Lower lobe of right lung (tissue), 2 donors: ENCODE measurements at regions not wholly inside any gene's neighbourhood (a gene's known extent, or its start where the extent isn't known, plus 50 kb on each side); places are given as distances from the start of the nearest gene placed in this dataset.

ENCODE experiments used
- ATAC-seq, 2 donors: fragments of 200-7000 bp; cut with Tn5 transposase; one replicate each; pipeline ENCODE4 v1.9.1; 2020 to 2022; ENCODE audit warnings: mild to moderate bottlenecking in 2 of 2, moderate library complexity in 2 of 2
- DNase-seq: peaks from one replicate; pipeline ENCODE4 v3.0.0-alpha.2; 2020
- H3K27ac ChIP-seq: fragments of 200-600 bp; one replicate; pipeline ENCODE4 v1.8.0; 2022
- H3K27me3 ChIP-seq: fragments of 200-600 bp; one replicate; pipeline ENCODE4 v1.8.0; 2022; ENCODE audit warnings: low read depth
- H3K36me3 ChIP-seq: fragments of 200-600 bp; one replicate; pipeline ENCODE4 v1.8.0; 2022; ENCODE audit warnings: mild to moderate bottlenecking
- H3K4me1 ChIP-seq: fragments of 200-600 bp; one replicate; pipeline ENCODE4 v1.8.0; 2022
- H3K4me3 ChIP-seq: fragments of 200-600 bp; one replicate; pipeline ENCODE4 v1.8.0; 2022; ENCODE audit warnings: mild to moderate bottlenecking
- H3K9me3 ChIP-seq: fragments of 200-600 bp; one replicate; pipeline ENCODE4 v1.8.0; 2022
- intact Hi-C: fragments of 100-400 bp; cut with DNase I; formaldehyde crosslinking; loops from one replicate; pipeline ENCODE4 v1.11.0; 2022
- TF ChIP-seq, protein P1 (sequence below): fragments of 200-600 bp; IDR thresholded peaks from one replicate; pipeline ENCODE4 v1.8.0; 2022; ENCODE audit warnings: antibody characterized with exemption, mild to moderate bottlenecking
- donor health status: DM: no; HTN: yes; CAD: no; lungs with severe emphysema.

DNA sequence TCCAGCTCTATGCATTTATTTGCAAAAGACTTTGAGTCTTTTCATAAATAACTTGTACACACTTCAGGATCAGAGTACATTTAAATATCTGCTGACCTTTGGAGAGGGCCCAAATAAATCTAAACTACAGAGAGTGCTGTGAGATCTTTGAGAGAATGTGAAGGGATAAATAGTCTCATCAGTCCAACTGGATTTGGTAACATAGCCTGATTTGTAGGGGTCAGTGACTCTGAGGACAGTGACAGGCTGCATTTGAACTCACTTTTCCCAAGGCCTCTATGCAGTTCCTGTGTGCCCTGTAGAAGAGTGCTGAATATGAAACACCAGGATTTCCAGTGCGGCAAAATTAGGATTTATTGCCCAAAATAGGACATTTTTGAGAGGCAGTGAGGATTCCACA lies 136.2 kb downstream of the ZPLD1 start:
- H3K4me3 ChIP-seq = no peak overlapping the region
- no peak for DNase-seq
- H3K4me1 ChIP-seq = no peaks in the 10 kb centered on the region
- no peak overlapping the region for H3K27ac ChIP-seq
- intact Hi-C loops = no loop called here
- H3K9me3 ChIP-seq = no peaks in the 10 kb centered on the region
- H3K27me3 ChIP-seq = no peaks in the 10 kb centered on the region
- TF ChIP-seq, protein P1, sequence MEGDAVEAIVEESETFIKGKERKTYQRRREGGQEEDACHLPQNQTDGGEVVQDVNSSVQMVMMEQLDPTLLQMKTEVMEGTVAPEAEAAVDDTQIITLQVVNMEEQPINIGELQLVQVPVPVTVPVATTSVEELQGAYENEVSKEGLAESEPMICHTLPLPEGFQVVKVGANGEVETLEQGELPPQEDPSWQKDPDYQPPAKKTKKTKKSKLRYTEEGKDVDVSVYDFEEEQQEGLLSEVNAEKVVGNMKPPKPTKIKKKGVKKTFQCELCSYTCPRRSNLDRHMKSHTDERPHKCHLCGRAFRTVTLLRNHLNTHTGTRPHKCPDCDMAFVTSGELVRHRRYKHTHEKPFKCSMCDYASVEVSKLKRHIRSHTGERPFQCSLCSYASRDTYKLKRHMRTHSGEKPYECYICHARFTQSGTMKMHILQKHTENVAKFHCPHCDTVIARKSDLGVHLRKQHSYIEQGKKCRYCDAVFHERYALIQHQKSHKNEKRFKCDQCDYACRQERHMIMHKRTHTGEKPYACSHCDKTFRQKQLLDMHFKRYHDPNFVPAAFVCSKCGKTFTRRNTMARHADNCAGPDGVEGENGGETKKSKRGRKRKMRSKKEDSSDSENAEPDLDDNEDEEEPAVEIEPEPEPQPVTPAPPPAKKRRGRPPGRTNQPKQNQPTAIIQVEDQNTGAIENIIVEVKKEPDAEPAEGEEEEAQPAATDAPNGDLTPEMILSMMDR = no peak
- H3K36me3 ChIP-seq = no peaks in the 10 kb centered on the region
- ATAC-seq = no peak

DNA sequence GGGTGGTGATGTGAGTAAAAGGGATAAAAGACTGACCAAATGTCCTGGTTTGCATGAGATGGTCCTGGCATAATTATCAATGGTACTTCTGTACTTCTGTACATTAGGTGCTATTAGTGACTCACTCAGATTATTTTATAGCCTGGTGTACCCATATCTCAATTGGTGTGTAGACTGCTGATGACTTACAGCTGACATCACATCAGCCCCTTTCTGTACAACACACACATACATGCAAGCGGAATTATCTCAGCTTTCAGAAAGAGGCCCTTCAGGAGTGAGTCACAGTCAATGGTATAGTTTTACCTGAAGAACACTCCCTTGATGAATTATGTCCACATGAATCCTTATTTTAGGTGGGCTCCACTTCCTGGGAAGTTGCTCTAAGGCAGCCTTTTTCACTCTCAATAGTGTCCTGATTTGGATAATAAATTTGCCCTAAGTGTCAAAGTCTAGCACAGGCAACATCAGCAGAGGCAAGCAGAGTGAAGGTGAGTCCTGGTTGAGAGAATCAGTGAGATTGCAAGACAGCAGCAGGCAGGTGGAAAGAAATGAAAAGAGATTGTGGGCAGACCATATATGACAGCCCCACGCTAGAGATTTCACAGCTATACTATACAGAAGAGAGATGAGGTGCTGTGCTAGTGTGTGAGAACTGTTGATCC lies 137.0 kb downstream of the ZPLD1 start:
- no peak for ATAC-seq
- no peak for DNase-seq
- intact Hi-C loops = no loop called here
- Histone ChIP-seq H3K4me1 (no peaks in the 10 kb centered on the region), H3K27ac (no peak overlapping the region), H3K9me3 (no peaks in the 10 kb centered on the region), H3K27me3 (no peaks in the 10 kb centered on the region), H3K4me3 (no peak overlapping the region), H3K36me3 (no peaks in the 10 kb centered on the region)
- TF ChIP-seq, protein P1 = no peak

DNA sequence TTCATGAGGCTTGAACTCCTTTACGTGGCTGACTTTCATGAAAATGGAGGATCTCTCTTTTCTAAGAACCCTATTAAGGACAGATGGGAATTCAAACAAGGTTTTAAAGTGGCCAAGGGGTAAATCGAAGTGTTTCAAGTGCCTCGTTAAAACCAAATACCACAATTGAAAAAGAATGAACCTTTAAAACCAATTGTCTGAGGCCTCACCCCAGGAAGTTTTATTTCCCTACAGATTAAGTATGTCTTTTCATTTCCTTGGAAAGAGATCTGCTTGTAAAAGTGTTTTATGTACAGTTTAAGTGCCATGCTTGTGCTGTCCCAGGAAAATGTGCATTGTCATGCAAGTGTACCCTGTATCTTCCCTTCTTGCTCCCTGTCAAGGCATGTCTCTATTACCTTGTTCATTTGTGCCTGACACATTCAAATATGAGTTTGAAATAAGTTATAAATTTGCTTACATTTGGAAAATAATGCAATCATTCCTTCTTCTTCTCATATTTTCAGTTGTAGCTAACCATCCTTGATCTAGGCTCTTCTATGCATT lies 138.7 kb downstream of the ZPLD1 start:
- DNase-seq (no peak), ATAC-seq (no peak)
- no peaks in the 10 kb centered on the region for H3K27me3 ChIP-seq
- TF ChIP-seq, protein P1 = no peak
- H3K4me1 ChIP-seq = no peaks in the 10 kb centered on the region
- no peak overlapping the region for H3K27ac ChIP-seq
- no peaks in the 10 kb centered on the region for H3K36me3 ChIP-seq
- no peak overlapping the region for H3K4me3 ChIP-seq
- intact Hi-C loops = no loop called here
- H3K9me3 ChIP-seq = no peaks in the 10 kb centered on the region

DNA sequence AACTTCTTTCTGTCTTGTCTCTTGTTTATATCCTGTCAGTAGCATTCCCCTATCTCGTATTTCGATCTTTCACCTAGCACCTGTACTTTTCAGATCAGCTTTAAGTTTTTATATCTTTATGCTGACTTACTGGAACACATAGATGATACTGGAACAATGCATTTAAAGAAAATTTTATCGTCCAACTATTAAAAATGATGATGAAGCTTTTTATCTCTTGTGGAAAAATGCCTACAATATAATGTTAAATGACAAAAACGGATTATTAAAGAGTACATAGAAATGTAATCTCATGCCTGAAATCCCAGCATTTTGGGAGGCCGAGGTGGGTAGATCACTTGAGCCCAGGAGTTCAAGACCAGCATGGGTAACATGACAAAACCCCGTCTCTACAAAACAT lies 139.5 kb downstream of the ZPLD1 start:
- TF ChIP-seq, protein P1 = no peak
- intact Hi-C loops = no loop called here

DNA sequence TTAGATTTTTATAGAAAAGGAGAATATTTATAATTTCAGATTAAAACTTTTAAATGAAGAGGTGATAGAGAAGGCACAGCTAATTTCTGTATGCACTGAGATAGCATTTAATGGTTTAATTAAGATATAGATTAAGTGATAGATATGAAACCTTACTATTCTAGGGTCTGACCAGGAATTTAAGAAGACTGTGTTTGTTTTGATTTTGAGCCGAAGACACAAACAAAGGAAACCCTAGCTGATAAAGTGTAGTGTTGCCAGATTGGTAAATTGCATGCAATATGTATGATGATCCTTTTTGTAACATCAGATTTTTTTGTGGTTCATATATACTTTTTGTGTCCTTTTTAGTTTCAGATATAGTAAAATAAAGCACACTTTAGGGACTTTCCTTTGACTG lies 141.8 kb downstream of the ZPLD1 start:
- no peak overlapping the region for H3K27ac ChIP-seq
- no peaks in the 10 kb centered on the region for H3K4me1 ChIP-seq
- H3K27me3 ChIP-seq = no peaks in the 10 kb centered on the region
- H3K9me3 ChIP-seq = no peaks in the 10 kb centered on the region
- H3K36me3 ChIP-seq = no peaks in the 10 kb centered on the region
- DNase-seq (no peak), ATAC-seq (no peak)
- TF ChIP-seq, protein P1 = no peak
- intact Hi-C loops = no loop called here
- H3K4me3 ChIP-seq = no peak overlapping the region

More for the DNA sequence above, 139.5 kb downstream of the ZPLD1 start:
- Histone ChIP-seq H3K27me3 (no peaks in the 10 kb centered on the region), H3K4me3 (no peak overlapping the region), H3K4me1 (no peaks in the 10 kb centered on the region), H3K9me3 (no peaks in the 10 kb centered on the region), H3K27ac (no peak overlapping the region), H3K36me3 (no peaks in the 10 kb centered on the region)
- DNase-seq (no peak), ATAC-seq (no peak)
